ENCODE measurements at regions not wholly inside any gene's neighbourhood (a gene's known extent, or its start where the extent isn't known, plus 50 kb on each side); places are given as distances from the start of the nearest gene placed in this dataset.

GRCh38 chr10:129402459-129402858 is 64.6 kb upstream of the MGMT start:
- no peak for TF ChIP-seq CTCF (IDR thresholded peaks at IDR 0.05; ENCODE audit: insufficient read depth, low read length, poor library complexity, severe bottlenecking)
- Histone ChIP-seq H3K4me3 (replicated peaks; ENCODE audit: low read depth, low read length) (no peak overlapping the region), H3K27me3 (replicated peaks; ENCODE audit: control insufficient read depth, insufficient read depth, low read length) (no peaks in the 10 kb centered on the region), H3K36me3 (ENCODE audit: control insufficient read depth, insufficient read depth, low read length) (no peaks in the 10 kb centered on the region)
- DNase-seq (ENCODE audit: extremely low read depth, insufficient read length): no peak

GRCh38 chr10:129404091-129404490 is 63.0 kb upstream of the MGMT start:
- DNase-seq (ENCODE audit: extremely low read depth, insufficient read length): no peak
- Histone ChIP-seq H3K27me3 (replicated peaks; ENCODE audit: control insufficient read depth, insufficient read depth, low read length) (no peaks in the 10 kb centered on the region), H3K36me3 (ENCODE audit: control insufficient read depth, insufficient read depth, low read length) (no peaks in the 10 kb centered on the region), H3K4me3 (replicated peaks; ENCODE audit: low read depth, low read length) (no peak overlapping the region)
- TF ChIP-seq CTCF (IDR thresholded peaks at IDR 0.05; ENCODE audit: insufficient read depth, low read length, poor library complexity, severe bottlenecking): no peak

DNA sequence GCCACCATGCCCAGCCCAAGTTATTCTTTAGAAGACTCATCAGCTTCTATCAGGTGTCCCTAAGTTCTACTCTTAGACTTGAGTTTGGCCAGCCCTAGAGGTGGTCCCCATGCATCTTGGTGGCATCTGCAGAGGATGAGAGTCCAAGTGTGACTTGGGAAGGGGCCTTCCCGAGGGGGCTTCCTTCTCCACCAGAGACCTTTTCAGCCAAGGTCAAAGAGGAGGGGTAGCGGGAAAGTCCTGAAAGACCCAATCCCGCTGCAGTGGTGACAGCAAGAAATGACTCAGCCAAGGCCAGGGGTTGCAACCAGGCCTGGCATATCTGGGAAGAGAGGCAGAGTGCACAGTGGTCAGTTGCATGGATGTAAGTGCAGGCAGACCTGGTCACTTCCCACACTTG is 61.7 kb upstream of the MGMT start:
- Histone ChIP-seq H3K27me3 (replicated peaks; ENCODE audit: control insufficient read depth, insufficient read depth, low read length) (no peaks in the 10 kb centered on the region), H3K36me3 (ENCODE audit: control insufficient read depth, insufficient read depth, low read length) (no peaks in the 10 kb centered on the region), H3K4me3 (replicated peaks; ENCODE audit: low read depth, low read length) (no peak overlapping the region)
- TF ChIP-seq CTCF (IDR thresholded peaks at IDR 0.05; ENCODE audit: insufficient read depth, low read length, poor library complexity, severe bottlenecking): no peak
- DNase-seq (ENCODE audit: extremely low read depth, insufficient read length): no peak

- no peak for DNase-seq (ENCODE audit: extremely low read depth, insufficient read length)
- Histone ChIP-seq H3K27me3 (replicated peaks; ENCODE audit: control insufficient read depth, insufficient read depth, low read length) (no peaks in the 10 kb centered on the region), H3K4me3 (replicated peaks; ENCODE audit: low read depth, low read length) (no peak overlapping the region), H3K36me3 (ENCODE audit: control insufficient read depth, insufficient read depth, low read length) (no peaks in the 10 kb centered on the region)
- no peak for TF ChIP-seq CTCF (IDR thresholded peaks at IDR 0.05; ENCODE audit: insufficient read depth, low read length, poor library complexity, severe bottlenecking)
Measured at GRCh38 chr10:129410688-129411392, 56.2 kb upstream of the MGMT start.

DNA sequence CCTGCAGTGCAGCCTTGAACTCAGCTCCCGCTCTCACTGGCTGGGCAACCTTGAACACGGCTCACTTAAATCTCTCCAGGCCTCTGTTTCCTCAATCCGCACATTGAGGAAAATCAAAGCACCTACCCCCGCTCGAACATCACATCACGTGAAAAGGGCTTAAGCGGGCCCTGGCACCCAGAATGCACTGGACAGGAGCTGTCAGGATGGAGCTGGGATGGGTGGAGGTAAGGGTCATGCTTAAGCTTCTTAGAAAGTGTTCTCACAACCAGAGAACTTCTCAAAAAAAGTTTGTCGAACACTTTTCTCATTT is 55.7 kb upstream of the MGMT start:
- Histone ChIP-seq H3K27me3 (replicated peaks; ENCODE audit: control insufficient read depth, insufficient read depth, low read length) (no peaks in the 10 kb centered on the region), H3K4me3 (replicated peaks; ENCODE audit: low read depth, low read length) (no peak overlapping the region), H3K36me3 (ENCODE audit: control insufficient read depth, insufficient read depth, low read length) (no peaks in the 10 kb centered on the region)
- TF ChIP-seq CTCF (IDR thresholded peaks at IDR 0.05; ENCODE audit: insufficient read depth, low read length, poor library complexity, severe bottlenecking): no peak
- DNase-seq (ENCODE audit: extremely low read depth, insufficient read length): no peak

DNA sequence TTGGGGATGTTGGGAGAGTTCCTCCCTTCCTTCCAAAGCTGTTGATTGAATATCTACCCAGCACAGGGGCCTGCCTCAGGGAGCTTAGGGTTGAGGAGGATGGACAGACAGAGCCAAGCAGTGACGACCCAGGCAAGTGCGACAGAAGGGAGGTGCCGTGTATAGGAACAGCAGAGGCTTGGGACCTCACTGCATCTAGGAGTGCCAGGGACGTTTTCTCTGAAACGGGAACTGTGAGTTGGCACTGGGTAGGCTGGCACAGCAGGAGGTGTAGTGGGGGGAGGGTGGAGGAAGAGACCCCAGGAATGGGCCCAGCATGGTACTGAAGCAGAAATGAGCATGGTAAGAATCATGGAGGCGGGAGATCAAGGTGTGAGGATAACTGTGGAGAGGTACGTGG is 55.3 kb upstream of the MGMT start:
- no peak overlapping the region for H3K4me3 ChIP-seq (replicated peaks; ENCODE audit: low read depth, low read length)
- H3K27me3 ChIP-seq (replicated peaks; ENCODE audit: control insufficient read depth, insufficient read depth, low read length): no peaks in the 10 kb centered on the region
- DNase-seq (ENCODE audit: extremely low read depth, insufficient read length): no peak
- TF ChIP-seq CTCF (IDR thresholded peaks at IDR 0.05; ENCODE audit: insufficient read depth, low read length, poor library complexity, severe bottlenecking): no peak
- no peaks in the 10 kb centered on the region for H3K36me3 ChIP-seq (ENCODE audit: control insufficient read depth, insufficient read depth, low read length)

Measured in GM06990 (cell line).